ENCODE measurements at regions not wholly inside any gene's neighbourhood (a gene's known extent, or its start where the extent isn't known, plus 50 kb on each side); places are given as distances from the start of the nearest gene placed in this dataset.
"Not testable (repeated sequence)": the region's sequence is repeated elsewhere in the genome, so short reads cannot be mapped to it uniquely, and the experiment has no call there.

- no peak for DNase-seq (ENCODE audit: low read depth)
These were observed 413.0 kb upstream of the MYT1L start for GRCh38 chr2:2744107-2744506.

- peak; percentile 93 for DNase-seq (ENCODE audit: low read depth)
These were observed 412.1 kb upstream of the MYT1L start for GRCh38 chr2:2743164-2743571.

- peak; percentile 63 for DNase-seq (ENCODE audit: low read depth)
These were observed 411.7 kb upstream of the MYT1L start for GRCh38 chr2:2742726-2743125.

- no peak for DNase-seq (ENCODE audit: low read depth)
These were observed 409.2 kb upstream of the MYT1L start for GRCh38 chr2:2740238-2740775.

GRCh38 chr2:2739231-2739795 is 408.2 kb upstream of the MYT1L start:
- DNase-seq (ENCODE audit: low read depth) = no peak

GRCh38 chr2:2738684-2739083 is 407.6 kb upstream of the MYT1L start:
- DNase-seq (ENCODE audit: low read depth) = no peak

GRCh38 chr2:2738276-2738675 is 407.2 kb upstream of the MYT1L start:
- no peak for DNase-seq (ENCODE audit: low read depth)

- DNase-seq (ENCODE audit: low read depth) = peak; percentile 21
These were observed 404.0 kb upstream of the MYT1L start for GRCh38 chr2:2735041-2735440.

GRCh38 chr2:2734308-2734707 is 403.2 kb upstream of the MYT1L start:
- no peak for DNase-seq (ENCODE audit: low read depth)

- DNase-seq (ENCODE audit: low read depth) = no peak
These were observed 402.7 kb upstream of the MYT1L start for GRCh38 chr2:2733818-2734217.

- DNase-seq (ENCODE audit: low read depth) = no peak
These were observed 401.4 kb upstream of the MYT1L start for GRCh38 chr2:2732331-2733119.

GRCh38 chr2:2731816-2732284 is 400.8 kb upstream of the MYT1L start:
- DNase-seq (ENCODE audit: low read depth) = no peak

- DNase-seq (ENCODE audit: low read depth) = no peak
These were observed 400.2 kb upstream of the MYT1L start for GRCh38 chr2:2731101-2731815.

GRCh38 chr2:2730301-2730833 is 399.3 kb upstream of the MYT1L start:
- no peak for DNase-seq (ENCODE audit: low read depth)

- no peak for DNase-seq (ENCODE audit: low read depth)
These were observed 398.2 kb upstream of the MYT1L start for GRCh38 chr2:2729246-2729645.

- no peak for DNase-seq (ENCODE audit: low read depth)
These were observed 397.6 kb upstream of the MYT1L start for GRCh38 chr2:2728635-2729034.

- DNase-seq (ENCODE audit: low read depth) = no peak
These were observed 396.9 kb upstream of the MYT1L start for GRCh38 chr2:2727876-2728511.

- DNase-seq (ENCODE audit: low read depth) = no peak
These were observed 395.1 kb upstream of the MYT1L start for GRCh38 chr2:2726163-2726562.

GRCh38 chr2:2723064-2723463 is 392.0 kb upstream of the MYT1L start:
- no peak for DNase-seq (ENCODE audit: low read depth)

- no peak for DNase-seq (ENCODE audit: low read depth)
These were observed 390.3 kb upstream of the MYT1L start for GRCh38 chr2:2721296-2721835.

GRCh38 chr2:2720806-2721205 is 389.7 kb upstream of the MYT1L start:
- DNase-seq (ENCODE audit: low read depth) = not testable (repeated sequence)

- no peak for DNase-seq (ENCODE audit: low read depth)
These were observed 389.3 kb upstream of the MYT1L start for GRCh38 chr2:2720351-2720750.
